ENCODE measurements at regions not wholly inside any gene's neighbourhood (a gene's known extent, or its start where the extent isn't known, plus 50 kb on each side); places are given as distances from the start of the nearest gene placed in this dataset.

DNA sequence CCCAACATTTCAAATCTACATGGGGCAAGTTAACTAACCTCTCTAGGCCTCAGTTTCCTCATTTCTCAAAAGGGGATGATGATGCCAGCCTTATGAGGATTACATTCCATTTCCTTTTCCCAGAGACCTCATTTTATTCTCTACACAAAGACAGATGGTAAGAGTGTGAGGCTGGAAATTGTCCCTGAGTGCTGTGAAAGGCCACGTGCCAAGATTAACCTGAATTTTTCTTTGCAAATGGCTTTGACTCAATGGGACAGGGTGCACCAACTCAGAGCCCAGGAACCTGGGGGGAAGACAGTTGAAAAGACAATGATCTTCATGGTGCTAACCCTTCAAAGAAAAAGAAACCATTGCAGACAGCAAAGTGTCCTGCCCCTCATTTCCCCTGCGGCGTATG lies 332.8 kb downstream of the TMEM114 start:
- Histone ChIP-seq H3K4me3 (no peak overlapping the region), H3K79me2 (ENCODE audit: low read depth) (no peaks in the 10 kb centered on the region), H3K9me3 (ENCODE audit: low read depth) (no peaks in the 10 kb centered on the region), H3K9ac (no peak overlapping the region), H3K4me1 (no peaks in the 10 kb centered on the region), H3K36me3 (no peaks in the 10 kb centered on the region), H3F3A (ENCODE audit: low read depth) (no peaks in the 10 kb centered on the region), H3K27ac (no peak overlapping the region), H3K27me3 (no peaks in the 10 kb centered on the region), H4K20me1 (ENCODE audit: low read depth) (no peaks in the 10 kb centered on the region), H2AFZ (replicated peaks) (no peak overlapping the region), H3K4me2 (no peak overlapping the region)
- no peaks in the 10 kb centered on the region for H3K9me3 Mint-ChIP-seq
- no peaks in the 10 kb centered on the region for H3K36me3 Mint-ChIP-seq
- no peaks in the 10 kb centered on the region for H3K27me3 Mint-ChIP-seq (ENCODE audit: insufficient read depth, low read depth)
- H3K27ac Mint-ChIP-seq, result no peak overlapping the region
- TF ChIP-seq CTCF (IDR thresholded peaks at IDR 0.05), result no peak
- no peak for TF ChIP-seq EZH2phosphoT487 (IDR thresholded peaks at IDR 0.05)
- TF ChIP-seq EZH2 (IDR thresholded peaks at IDR 0.05), result no peak
- DNase-seq (ENCODE audit: low spot score), result no peak
- H3K4me3 Mint-ChIP-seq, result no peak overlapping the region
- peaks cover 4% of the 10 kb centered on the region for H3K4me1 Mint-ChIP-seq

DNA sequence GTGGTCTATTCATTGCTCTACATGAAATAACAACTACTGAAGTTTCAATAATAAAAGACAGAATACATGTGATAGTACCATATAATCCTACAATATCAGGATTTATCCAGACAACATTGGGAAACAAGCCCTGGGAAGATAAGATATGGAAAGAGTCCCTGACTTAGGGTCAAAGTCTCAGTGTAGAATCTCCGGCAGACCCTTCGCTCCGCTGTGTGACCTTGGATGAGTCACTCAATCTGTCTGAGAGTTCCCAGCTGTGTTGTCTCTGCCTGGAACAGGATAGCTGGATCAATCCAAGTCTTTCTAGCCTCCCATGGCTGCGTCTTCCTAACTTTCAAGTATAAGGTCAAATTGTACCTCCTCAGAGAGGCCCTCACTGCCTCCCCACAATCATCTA lies 335.9 kb downstream of the TMEM114 start:
- H3K9ac ChIP-seq, result no peak overlapping the region
- H3K36me3 ChIP-seq, result no peaks in the 10 kb centered on the region
- Mint-ChIP-seq H3K4me3 (no peak overlapping the region), H3K27me3 (ENCODE audit: insufficient read depth, low read depth) (peaks cover 4% of the 10 kb centered on the region), H3K36me3 (no peaks in the 10 kb centered on the region), H3K4me1 (peaks cover 4% of the 10 kb centered on the region), H3K9me3 (no peaks in the 10 kb centered on the region), H3K27ac (no peak overlapping the region)
- no peak overlapping the region for H3K4me3 ChIP-seq
- DNase-seq (ENCODE audit: low spot score), result no peak
- TF ChIP-seq EZH2phosphoT487 (IDR thresholded peaks at IDR 0.05) (no peak), EZH2 (IDR thresholded peaks at IDR 0.05) (no peak), CTCF (IDR thresholded peaks at IDR 0.05) (no peak)
- no peaks in the 10 kb centered on the region for H3F3A ChIP-seq (ENCODE audit: low read depth)
- no peak overlapping the region for H3K4me2 ChIP-seq
- no peaks in the 10 kb centered on the region for H3K4me1 ChIP-seq
- H3K27ac ChIP-seq, result no peak overlapping the region
- no peaks in the 10 kb centered on the region for H3K9me3 ChIP-seq (ENCODE audit: low read depth)
- no peaks in the 10 kb centered on the region for H3K79me2 ChIP-seq (ENCODE audit: low read depth)
- H3K27me3 ChIP-seq, result no peaks in the 10 kb centered on the region
- H2AFZ ChIP-seq (replicated peaks), result no peak overlapping the region
- no peaks in the 10 kb centered on the region for H4K20me1 ChIP-seq (ENCODE audit: low read depth)

- Mint-ChIP-seq H3K4me3 (no peak overlapping the region), H3K9me3 (no peaks in the 10 kb centered on the region), H3K27ac (no peak overlapping the region), H3K27me3 (ENCODE audit: insufficient read depth, low read depth) (peaks cover 4% of the 10 kb centered on the region), H3K4me1 (peaks cover 2% of the 10 kb centered on the region), H3K36me3 (no peaks in the 10 kb centered on the region)
- TF ChIP-seq EZH2 (IDR thresholded peaks at IDR 0.05) (no peak), CTCF (IDR thresholded peaks at IDR 0.05) (no peak), EZH2phosphoT487 (IDR thresholded peaks at IDR 0.05) (no peak)
- no peak overlapping the region for H3K27ac ChIP-seq
- H3F3A ChIP-seq (ENCODE audit: low read depth), result no peaks in the 10 kb centered on the region
- no peak overlapping the region for H3K4me3 ChIP-seq
- no peaks in the 10 kb centered on the region for H3K4me1 ChIP-seq
- no peaks in the 10 kb centered on the region for H3K79me2 ChIP-seq (ENCODE audit: low read depth)
- DNase-seq (ENCODE audit: low spot score), result no peak
- H3K9ac ChIP-seq, result no peak overlapping the region
- no peaks in the 10 kb centered on the region for H3K36me3 ChIP-seq
- H3K4me2 ChIP-seq, result no peak overlapping the region
- no peaks in the 10 kb centered on the region for H3K9me3 ChIP-seq (ENCODE audit: low read depth)
- H3K27me3 ChIP-seq, result no peaks in the 10 kb centered on the region
- H4K20me1 ChIP-seq (ENCODE audit: low read depth), result no peaks in the 10 kb centered on the region
- H2AFZ ChIP-seq (replicated peaks), result no peak overlapping the region
These were observed 336.6 kb downstream of the TMEM114 start for GRCh38 chr16:8253718-8254117.

GRCh38 chr16:8251727-8252126 lies 338.6 kb downstream of the TMEM114 start:
- no peak for DNase-seq (ENCODE audit: low spot score)
- Histone ChIP-seq H3K27ac (no peak overlapping the region), H3K4me2 (no peak overlapping the region), H3K36me3 (no peaks in the 10 kb centered on the region), H3K4me1 (no peaks in the 10 kb centered on the region), H3F3A (ENCODE audit: low read depth) (no peaks in the 10 kb centered on the region), H3K79me2 (ENCODE audit: low read depth) (no peaks in the 10 kb centered on the region), H4K20me1 (ENCODE audit: low read depth) (no peaks in the 10 kb centered on the region), H2AFZ (replicated peaks) (no peak overlapping the region), H3K9me3 (ENCODE audit: low read depth) (no peaks in the 10 kb centered on the region), H3K9ac (no peak overlapping the region), H3K4me3 (no peak overlapping the region), H3K27me3 (no peaks in the 10 kb centered on the region)
- no peaks in the 10 kb centered on the region for H3K4me1 Mint-ChIP-seq
- H3K9me3 Mint-ChIP-seq, result no peaks in the 10 kb centered on the region
- H3K4me3 Mint-ChIP-seq, result no peak overlapping the region
- peaks cover 4% of the 10 kb centered on the region for H3K27me3 Mint-ChIP-seq (ENCODE audit: insufficient read depth, low read depth)
- TF ChIP-seq EZH2phosphoT487 (IDR thresholded peaks at IDR 0.05), result no peak
- no peak for TF ChIP-seq EZH2 (IDR thresholded peaks at IDR 0.05)
- no peak for TF ChIP-seq CTCF (IDR thresholded peaks at IDR 0.05)
- H3K27ac Mint-ChIP-seq, result no peak overlapping the region
- H3K36me3 Mint-ChIP-seq, result no peaks in the 10 kb centered on the region

All from neural progenitor cell (in vitro differentiated cells).